Stimulated activated CD4-positive, alpha-beta T cell treated with anti-CD3 and anti-CD28 coated beads, TNF-alpha, amount 100 ng/mL, for 1 hour (primary cell): ENCODE measurements at regions not wholly inside any gene's neighbourhood (a gene's known extent, or its start where the extent isn't known, plus 50 kb on each side); places are given as distances from the start of the nearest gene placed in this dataset.
"Not testable (repeated sequence)": the region's sequence is repeated elsewhere in the genome, so short reads cannot be mapped to it uniquely, and the experiment has no call there.

Experiments
- DNase-seq, 3 donors: peaks; one replicate each; pipeline ENCODE4 v3.0.0-alpha.2; 2020; ENCODE audit warnings: low read depth in 3 of 3, low spot score in 1 of 3

DNA sequence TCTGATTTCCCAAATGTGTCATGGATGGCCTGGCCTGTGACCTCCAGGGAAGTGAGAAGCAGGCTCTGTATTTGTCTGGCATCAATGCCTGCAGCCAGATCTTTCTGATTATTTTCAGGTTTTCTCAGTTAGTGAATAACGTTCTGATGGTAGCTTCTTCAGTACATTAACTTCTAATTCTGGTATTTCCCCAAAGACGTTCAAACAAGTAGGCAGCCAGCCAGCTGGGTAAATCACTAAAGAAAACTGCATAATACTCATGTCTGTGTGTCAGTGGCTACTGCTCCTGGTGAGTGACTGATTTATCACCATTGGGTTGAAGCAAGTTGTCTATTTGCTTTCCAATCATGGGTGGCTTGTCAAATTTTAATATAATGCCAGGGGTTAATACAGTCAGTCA, 162.6 kb upstream of the PFN2 start:
- DNase-seq: no peak

DNA sequence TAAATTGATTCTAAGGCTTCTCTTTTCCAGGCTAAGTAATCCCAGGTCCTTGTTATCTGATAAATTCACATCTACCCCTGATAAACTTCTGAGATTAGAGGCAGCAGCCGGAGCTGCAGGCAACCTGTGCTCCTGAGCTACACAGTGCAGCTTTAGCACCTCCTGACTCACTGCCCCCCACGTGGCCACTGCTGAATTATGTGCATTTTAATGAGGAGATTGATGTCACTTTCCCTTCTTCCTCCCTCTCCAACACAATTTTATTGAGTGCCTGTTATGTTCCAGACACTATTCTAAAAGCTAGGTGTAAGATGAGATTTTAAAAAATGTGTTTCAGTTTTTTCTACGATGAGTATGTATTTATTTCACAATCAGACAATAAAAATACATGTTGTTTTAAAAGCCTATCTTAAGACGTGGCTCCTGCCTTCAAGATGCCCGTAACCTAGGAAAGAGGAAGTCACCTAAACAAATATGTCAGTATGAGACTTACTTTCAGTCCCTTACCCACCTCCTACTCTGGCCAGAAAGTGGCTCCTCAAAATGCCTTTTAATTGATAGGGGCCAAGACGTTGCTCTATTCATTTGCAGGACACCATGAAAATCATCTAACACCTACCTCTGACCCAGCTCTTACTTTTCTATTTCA, 161.5 kb upstream of the PFN2 start:
- DNase-seq: no peak

DNA sequence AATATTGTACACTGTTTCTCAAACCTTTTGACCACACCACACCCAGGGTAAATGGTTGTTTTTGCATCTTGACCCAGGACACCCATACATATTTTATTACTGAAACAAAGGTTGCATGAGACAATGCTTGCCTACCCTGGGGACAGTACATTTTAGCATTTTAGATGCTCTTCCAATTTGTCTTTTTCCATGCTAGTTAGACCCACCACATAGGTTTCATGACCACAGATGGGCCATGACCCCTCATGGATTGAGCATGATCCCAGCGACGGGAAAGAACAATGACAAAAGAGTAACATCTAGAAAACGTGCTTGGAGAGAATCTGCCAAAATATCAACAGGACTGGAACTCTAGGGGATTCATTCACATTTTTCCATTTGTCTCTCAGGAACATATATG, 161.0 kb upstream of the PFN2 start:
- no peak for DNase-seq

DNA sequence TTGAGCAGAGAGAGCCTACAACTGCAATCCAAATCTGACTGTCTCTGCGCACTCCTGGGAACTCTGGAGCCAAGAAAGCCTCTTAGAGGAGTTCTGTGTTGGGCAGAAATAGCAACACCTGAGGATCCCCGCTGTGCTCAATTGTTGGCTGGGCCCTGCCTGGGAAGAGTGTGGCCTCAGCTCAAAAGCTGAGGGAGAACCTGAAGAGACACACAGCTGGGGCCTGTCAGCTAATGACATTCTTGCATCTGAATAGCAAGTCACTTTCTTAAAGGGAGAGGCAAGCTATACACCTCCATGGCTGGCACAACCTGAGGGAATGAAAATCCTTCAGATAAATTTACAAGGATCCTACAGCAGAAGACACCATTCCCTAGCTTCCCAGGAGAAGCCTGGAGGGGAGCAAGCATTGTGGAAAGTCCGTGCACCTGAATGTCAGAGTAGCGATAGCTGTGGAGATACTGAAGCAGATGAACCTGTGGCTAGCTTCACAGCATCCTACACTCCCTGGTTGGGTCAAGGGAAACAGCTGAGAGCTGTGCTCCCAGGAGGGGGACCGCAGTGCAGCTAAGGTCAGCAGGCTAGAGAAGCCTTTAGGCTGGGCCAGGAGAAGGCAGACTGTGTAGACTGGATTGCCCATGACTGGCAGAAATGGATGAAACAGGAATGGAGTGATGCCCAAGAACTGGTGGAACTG, 159.9 kb upstream of the PFN2 start:
- no peak for DNase-seq

DNA sequence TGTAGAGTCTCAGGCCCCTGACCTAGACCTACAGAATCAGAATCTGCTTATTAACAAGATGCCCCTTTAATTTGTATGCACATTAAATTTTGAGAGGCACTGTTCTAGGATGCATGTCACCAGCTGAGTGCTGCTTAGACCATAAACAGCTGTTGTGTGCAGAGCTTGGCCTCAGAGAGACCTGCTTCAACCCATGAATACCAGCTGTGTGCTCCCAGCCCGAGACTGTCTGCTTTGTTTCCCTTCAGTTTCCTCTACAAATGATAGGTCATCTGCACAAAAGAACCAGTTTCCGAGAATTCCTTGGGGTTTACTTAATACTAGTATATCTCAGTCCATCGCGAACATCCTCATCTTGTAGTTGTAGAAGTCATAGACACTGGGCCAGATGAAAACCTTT, 158.5 kb upstream of the PFN2 start:
- DNase-seq: no peak

DNA sequence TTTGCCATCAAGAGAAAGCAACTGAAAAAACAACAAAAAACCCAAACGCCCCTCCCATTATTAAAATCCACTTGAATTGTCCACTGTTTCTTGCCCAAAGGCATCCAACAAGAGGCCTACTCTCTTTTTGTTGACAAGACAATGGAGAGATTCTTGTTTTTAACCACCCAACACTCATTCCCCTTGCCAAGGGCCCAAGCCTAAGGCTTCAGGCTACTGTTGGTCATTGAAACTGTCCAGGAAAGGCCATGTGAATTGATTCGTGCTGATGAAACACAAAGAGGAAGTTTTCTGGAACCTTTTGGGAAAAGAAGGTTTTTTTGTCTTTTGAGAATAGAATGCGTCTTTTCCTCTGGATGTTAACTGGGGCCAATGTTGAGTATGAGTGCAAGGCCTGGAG, 157.4 kb upstream of the PFN2 start:
- no peak for DNase-seq

DNA sequence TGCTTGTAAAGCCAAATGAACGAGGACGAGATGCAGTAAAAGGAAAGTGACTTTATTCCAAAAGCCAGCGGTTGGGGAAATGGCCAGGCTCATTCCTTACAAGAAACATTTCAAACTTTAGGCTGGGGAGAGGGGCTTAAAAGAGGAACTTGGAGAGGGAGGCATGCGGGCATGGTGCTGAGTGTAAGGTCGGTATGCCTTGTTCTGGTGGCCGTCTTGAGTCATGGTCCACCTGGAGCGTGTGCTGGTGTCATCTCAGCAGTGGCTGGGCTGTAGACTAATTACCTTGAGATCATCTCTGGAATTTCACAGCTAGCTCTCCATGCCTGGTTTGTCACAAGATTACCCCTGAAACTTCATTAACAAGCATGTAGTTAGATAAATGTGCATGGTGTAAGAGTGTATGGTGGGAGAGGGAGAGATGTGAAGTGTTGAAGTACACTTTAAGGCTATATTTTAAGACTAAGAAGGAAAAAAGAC, 156.4 kb upstream of the PFN2 start:
- DNase-seq: no peak

DNA sequence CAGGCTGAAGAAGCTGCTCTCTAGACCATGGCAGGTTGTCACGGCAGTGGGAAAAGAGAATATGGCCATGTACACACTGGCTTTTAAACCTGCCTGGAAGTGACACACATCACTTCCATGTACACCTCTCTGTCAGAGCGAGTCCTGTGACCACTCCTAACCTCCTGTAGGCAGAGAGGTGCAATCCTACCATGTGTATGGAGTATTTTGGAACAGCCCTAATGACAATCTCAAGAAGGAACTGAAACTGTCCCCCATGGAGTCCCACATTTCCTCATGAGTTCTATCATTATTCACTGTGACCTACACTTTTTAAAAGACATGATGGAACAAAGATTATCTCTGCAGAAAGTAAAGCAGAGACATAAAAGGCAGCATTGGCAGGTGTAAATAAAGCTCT, 153.4 kb upstream of the PFN2 start:
- no peak for DNase-seq

DNA sequence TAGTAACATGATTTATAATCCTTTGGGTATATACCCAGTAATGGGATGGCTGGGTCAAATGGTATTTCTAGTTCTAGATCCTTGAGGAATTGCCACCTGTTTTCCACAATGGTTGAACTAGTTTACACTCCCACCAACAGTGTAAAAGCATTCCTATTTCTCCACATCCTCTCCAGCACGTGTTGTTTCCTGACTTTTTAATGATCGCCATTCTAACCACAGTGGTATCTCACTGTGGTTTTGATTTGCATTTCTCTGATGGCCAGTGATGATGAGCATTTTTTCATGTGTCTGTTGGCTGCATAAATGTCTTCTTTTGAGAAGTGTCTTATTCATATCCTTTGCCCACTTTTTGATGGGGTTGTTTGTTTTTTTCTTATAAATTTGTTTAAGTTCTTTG, 152.6 kb upstream of the PFN2 start:
- not testable (repeated sequence) for DNase-seq

DNA sequence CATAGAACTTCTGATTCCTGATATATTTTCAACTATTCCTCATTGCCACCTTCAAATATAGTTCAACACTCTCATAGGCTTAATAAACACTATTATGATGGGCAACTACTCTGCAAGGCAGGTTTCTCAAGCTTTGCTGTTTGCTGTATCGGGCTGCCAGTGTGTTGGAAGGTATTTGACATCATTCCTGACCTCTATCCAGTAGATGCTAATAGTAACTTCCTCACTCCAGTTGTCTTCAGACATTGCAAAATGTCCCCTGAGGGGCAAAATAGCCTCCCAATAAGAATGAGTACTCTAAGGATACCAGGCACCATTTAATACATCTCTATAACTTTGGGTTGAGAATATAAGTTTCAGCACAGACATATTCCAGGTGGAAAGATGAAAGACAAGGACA, 147.5 kb upstream of the PFN2 start:
- no peak for DNase-seq

DNA sequence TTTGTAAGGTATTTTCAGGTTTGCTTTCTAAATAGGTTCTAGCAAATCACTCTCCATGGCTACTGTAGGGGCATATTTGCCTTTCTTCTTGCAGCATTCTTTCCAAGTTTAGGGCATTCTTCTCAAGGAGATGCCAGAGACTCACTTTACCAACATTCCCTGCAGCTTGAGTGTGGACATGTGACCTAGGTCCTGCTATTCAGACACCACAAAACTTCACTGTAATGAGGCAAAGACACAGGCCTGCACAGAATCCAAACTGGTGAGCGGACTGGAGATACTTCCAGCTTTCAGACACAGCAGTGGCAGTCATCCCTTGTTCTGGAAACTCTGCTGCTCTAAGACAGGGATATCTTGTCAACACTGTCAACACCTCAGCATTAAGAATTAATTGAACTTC, 146.4 kb upstream of the PFN2 start:
- DNase-seq: no peak

DNA sequence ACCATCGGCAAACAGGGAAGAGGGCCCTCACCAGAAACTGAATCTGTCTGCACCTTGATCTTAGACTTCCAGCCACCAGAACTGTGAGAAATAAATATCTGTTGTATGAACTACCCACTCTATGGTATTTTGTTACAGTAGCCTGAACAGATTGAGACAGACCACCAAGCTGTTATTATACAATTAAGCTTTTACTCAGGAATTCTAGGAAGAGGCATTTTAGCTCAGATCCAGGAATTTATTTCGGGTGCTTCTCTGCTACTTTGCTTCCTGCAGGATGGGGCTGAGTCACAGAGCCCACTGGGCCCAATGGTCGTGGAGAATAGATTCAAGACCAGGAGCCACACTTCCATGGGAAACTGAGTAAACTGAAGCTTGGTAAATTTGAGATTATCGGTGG, 145.5 kb upstream of the PFN2 start:
- no peak for DNase-seq

DNA sequence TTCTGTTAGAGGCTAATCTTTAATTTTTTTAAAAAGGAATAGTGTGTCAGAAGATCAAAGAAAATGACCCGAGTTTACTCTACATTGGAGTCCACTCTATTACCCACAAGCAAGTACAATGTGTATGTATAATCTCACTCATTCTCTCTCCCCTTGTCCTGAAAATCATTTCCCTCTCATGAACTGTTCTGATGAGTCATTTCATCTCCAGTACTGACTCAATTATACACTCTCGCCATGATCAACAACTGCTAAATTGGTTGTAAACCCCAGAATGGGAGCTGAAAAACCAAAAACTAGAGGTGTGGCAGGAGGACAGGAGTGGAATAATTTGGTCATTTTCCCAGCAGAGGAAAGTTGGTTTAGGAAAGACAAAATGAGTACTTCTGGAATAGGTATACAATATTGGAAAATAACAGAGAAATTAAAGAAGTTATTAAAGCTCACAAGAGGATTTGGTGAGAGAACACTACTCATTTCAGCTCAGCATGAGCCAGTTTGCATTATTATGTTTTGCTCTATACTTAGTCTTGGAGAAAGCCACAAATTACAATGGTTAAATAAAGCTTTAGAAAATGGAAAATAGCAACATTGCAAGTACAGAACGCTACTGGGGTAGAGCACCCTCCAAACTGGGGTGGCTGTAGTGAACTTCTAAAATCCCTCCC, 144.3 kb upstream of the PFN2 start:
- no peak for DNase-seq

DNA sequence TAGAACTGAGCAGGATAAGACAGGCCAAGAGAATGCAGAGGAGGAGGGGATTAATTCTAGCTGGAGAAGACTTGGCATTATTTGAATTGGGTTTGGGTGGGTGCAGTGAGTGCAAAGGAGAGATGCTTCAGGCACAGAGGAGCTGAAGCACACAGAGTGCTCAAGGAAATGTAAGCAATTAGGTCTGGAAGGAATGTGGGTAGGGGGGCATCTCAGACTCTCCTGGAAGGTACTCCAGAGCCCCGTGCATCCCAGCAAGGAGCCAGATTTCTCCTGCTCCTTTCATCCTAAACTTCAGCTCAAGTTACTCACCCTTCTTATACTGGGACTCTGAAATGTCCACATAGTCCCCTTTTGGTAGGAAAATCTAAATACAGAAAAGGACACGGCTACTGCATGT, 143.6 kb upstream of the PFN2 start:
- no peak for DNase-seq

DNA sequence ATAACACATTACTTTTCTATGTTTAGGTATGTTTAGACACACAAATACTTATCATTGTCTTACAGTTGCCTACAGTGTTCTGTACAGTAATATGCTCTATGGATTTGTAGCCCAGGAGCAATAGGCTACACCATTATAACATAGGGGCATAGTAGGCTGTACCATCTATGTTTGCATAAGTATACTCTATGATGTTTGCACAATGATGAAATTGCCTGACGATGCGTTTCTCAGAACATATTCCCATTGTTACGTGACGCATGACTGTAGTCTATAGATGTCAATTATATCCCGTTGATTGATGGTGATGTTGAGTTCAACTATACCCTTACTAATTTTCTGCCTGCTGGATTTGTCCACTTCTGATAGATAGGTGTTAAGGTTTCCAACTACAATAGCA, 139.4 kb upstream of the PFN2 start:
- no peak for DNase-seq

DNA sequence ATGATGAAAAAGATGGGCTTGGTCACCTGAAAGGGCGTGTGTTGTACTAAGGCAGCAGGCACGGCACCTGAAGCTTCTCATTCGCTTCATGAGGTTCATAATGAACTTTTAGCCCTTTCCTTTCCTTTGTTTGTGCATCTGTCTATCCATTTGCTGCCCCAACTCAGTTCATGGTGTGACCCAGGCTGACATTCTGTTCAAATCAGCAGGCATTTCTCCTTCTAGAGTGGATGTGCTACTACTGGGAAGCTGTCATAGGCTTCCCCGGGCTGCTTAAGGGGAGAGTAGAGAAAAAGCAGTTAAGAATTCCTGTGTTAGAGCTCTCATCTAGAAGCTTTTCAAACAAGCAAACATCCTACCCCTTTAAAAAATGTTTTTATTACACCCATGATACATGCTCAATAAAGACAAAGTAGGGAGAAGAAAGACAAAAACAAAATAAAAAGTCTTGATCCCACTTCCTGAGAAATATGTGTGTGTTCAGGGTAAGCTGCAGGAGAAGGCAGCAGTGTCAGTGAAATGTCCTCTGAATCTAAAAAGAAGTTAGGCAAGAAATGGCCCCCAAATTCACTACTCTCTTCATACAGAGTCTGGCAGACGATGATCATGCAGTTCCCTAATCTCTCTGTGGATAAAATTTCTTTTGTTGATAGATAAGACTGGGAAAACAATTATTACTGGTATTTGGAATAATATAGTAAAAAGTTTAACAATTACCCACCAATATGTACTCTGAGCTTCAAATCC, 136.9 kb upstream of the PFN2 start:
- no peak for DNase-seq

DNA sequence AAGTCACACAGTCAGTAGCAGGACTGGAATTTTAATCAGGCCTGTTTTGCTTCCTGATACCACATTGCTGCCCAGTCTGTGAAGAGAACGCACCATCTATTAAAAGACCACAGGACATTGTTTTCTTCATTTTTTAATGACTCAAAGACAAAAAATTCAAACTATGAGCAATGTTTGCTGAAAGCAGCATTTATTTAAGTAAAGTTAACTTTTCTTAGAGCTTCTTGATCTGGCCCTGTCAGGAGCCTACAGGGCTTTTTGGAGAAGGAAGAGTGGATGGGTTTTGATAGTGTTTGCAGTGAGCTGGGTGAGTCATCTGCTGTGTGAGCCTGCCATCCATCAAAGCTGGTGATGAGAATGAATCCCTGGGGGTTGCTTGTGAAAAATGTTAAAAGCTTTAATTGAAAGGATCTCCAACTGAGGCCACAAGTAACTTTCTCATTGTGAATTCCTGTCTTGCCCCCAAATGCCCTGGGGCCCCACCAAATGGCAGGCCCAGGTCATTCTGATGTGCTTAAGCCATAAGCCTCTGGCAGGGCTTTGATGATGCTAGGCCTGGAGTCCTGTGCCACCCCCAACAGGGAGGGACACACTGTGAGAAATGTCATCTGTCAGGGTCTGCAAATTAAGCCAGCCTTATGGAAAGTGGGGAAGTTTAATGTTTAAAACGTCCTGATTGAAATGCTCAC, 136.2 kb upstream of the PFN2 start:
- no peak for DNase-seq

DNA sequence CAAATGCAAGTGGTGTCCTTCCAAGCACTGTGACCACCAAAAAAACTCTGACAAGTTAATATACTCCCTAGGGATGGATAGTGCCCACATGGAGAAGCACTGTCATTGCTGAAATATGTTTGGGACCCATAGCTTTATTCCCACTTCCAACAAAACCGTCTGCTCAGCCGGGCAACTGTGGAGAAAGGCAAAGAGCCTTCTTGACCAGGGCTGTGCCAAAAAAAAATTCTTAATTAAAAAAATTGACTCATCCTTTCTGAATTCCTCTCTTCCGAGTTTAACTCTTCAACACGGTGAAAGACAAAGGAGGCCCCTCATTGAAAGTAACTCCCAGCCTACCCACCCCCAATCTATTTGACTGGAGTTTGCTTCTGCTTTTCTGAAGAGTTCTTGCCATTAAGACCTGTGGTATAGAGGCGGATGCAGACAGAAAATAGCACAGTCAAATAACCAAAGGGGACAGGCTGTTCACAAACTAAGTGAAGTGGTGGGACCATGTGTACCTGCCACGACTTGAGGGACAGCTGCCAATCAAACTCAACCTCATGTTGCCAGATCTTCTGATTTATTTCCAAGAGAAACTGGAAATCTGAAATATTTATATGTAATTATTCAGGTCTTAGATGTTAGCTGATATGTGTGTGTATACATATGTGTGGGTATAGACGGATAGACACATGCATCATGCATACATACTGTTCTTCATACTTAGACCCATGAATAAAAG, 135.4 kb upstream of the PFN2 start:
- DNase-seq: no peak

DNA sequence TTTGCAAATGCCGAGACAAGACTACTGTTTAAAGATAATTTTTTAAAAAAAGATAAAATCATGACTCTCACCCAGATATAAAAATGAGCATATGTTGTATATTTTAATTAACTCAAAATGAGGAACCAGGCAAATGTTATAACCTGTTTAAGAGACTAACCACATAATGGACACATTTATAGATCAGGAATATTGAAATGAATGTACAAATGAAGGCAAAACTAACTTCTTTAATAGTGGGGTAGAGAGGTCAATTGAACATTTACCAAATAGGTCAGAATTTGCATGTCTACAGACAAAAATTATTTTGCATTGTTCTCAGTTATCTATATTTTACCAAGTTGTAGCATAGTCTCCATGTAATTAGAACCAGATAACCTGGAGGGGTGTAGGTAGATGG, 134.3 kb upstream of the PFN2 start:
- DNase-seq: no peak

DNA sequence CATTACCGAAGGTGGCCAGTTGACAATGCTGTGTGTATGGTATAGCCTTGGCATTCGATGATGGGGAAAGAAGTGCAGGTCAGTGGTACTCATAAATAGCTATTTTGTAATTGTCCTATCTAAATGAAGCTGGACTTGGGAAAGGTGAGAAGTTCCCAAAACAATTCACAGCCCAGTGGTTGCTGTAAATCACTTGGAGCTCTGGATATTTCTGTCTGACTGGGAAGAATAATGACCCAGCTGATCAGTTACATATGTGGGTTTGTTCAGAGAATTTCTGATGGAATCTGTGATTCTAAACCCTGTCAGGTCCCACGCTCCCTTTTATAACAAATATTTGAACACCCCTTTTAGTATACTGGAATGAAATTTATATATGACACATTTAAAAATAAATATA, 133.9 kb upstream of the PFN2 start:
- DNase-seq: no peak

DNA sequence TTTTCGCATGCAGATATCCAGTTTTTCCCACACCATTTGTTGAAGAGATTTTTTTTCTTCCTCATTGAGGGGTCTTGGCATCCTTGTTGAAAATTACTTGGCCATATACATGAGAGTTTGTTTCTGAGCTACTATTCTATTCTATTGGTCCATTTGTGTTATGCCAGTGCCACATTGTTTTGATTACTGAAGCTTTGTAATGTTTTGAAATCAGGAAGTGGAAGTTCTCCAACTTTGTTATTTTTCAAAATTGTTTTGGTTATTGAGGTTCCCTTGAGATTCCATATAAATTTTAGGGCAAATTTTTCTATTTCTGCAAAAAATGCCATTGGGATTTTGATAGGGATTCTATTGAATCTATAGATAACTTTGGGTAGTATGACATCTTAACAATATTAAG, 130.3 kb upstream of the PFN2 start:
- DNase-seq: no peak
